CD4-positive, alpha-beta T cell treated with Interleukin-15 for 1 hour (primary cell): ENCODE measurements at regions not wholly inside any gene's neighbourhood (a gene's known extent, or its start where the extent isn't known, plus 50 kb on each side); places are given as distances from the start of the nearest gene placed in this dataset.

ENCODE experiments used
- DNase-seq: peaks from one replicate; pipeline ENCODE4 v3.0.0-alpha.2; 2020

DNA sequence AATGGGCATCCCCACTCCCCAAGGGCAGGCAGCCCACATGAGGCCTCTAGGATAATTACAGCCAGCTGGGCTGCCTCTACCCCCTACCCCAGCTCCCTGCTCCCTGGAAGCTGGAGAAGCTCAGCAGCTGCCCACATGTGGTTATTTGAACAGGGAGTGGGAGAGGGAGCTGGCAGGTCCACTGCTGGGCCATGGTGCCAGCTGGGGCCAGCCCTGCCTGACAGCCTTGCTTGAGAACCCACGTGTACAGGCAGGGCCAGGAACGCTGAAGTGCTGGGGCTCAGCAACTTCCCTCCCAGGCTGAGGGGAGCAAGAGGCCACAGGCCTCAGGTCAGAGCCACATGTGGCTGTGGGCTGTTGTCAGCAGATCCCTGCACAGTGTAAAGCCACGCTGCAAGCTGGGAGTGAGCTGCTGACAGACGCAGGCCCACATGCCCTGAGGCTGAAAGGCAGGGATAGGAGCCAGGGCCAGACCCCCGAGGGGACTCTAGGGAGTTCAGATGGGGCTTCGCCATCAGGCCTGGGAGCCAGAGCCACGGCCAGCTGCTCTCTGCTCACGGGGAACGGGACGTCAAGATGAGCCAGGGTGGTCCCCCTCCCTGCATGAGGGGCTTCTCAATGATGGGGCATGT lies 129.0 kb downstream of the SYF2 start:
- no peak for DNase-seq

DNA sequence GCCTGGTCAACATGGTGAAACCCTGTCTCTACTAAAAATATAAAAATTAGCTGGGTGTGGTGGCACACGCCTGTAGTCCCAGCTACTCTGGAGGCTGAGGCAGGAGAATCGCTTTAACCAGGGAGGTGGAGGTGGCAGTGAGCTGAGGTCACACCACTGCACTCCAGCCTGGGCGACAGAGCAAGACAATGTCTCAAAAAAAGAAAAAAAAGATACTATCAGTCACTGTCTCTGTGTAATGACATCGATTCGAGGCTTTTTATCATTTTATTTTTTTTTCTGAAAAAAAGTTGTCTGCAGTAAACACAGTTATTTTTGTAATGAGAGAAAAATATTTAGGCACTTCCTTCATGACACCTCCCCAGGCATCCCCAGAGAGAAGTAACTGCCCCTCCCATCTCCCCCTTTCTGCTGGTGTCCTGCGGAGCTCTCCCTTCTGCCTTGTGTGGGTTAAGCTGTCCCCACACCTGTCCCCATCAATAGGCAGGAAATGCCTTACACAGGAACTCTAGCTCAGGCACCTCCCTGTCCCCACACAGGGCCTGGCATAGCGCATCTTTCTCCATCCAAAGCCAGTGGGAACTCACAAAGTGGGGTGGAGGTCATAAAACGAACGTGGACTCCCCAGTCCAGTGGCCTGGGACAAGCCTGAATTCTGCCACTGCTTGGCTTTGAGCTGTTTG lies 132.0 kb downstream of the SYF2 start:
- DNase-seq, result no peak

DNA sequence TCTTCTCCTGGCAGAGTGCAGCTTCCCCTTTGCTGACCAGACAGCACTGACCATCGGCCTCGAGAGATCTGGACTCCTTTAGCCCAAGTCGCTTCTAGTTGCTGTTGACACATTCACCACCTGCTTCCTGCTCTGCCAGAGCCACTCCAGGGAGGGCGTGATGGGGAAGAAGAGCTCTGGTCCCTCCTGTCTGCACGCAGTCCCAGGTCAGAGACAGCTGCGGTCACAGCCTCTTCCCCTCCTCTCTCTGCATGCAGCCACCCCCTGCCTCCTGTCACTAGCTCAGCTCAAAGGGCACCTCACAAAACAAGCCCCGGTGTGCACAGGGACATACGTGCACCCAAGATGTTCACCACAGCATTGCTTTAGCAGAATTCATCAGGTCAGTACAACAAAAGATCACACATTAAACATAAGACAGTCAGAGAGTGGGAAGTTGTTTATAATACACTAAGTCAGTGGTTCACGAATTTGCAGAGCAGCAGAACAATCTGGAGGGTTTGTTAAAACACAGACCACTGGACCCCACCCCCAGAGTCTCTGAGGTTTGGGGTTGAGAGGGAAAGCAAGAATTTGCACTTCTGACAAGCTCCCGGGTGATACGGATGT lies 132.9 kb downstream of the SYF2 start:
- peak; percentile 43 for DNase-seq

DNA sequence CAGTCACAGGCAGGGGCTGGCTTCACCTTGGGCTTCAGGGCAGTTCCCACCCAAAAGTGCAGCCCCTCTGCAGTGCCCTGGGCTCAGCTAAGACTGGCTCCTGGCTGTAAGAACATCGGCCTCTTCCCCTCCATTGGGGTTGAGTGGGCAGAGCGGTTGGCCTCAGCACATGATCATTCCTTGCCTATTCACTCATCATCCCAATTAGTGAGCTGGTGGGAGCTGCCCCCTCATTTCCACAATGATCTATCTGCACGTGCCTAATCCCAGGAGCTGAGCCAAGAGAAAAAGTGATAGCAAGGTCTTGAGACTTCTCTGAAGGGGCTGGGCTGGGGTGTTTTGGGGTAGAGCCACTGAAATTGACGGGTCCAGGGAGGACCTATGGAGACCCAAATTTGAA lies 133.6 kb downstream of the SYF2 start:
- DNase-seq, result no peak

DNA sequence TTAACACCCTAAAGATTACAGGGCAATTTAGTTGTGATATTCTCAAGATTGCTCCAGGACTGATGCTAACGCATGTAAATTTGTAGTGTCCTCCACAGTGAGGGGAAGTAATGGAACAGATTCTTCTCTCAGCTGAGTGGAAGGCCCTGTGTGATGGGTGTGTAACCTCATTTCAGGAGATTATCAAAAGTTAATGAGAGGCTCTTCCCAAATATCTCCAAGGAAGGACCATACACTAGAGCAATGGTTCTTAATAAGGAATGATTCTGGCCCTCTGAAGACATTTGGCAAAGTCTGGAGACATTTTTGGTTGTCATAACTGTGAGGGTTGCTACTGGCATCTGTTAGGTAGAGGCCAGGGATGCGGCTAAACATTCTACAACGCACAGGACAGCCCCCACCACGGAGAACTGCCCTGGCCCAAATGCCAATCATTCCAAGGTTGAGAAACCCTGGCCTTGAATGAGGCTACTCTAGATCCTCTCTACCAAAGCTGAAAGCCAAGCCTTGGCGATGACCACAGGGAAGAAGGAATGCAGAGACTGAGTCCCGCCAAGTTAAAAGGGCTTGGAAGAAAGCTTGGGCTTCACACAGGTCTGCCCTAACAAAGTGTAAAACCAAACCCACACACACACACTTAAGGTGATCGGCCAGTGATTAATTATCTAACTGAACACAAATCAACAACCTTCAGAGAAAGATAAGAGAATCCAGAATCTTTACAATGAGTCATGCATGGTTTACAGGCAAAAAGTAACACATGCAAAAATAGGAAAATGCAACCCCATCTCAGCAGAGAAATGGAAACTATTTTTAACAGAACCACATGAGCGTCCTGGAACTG lies 135.8 kb downstream of the SYF2 start:
- DNase-seq, result no peak

DNA sequence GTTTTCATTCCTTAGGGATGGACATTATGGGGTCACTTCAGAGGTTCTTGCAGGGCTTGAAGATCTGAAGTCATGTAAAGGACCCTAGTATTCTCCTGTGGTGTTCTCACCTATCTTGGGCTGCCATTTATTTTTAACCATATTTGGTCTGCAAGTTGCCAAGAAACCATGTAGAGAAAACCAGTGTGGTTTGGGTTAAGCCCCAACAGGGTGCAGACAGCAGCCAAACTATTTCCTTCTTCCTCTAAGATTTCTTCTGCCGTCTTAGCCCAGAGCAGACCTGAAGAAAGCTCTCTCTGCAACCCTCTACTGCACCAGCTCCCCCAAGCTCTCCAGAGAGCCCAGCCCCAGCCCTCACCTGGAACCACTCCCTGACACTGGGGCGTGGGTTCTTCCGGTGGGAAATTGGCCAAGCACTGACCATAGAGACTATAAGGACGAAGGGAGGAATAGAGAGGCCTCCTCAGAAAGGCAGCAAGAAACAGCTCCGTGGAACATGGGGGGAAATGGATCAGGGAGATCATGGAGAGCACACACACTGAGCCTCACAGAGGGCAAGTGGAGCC lies 136.6 kb downstream of the SYF2 start:
- DNase-seq, result no peak

- DNase-seq, result no peak
Measured at GRCh38 chr1:25094995-25095394, 137.3 kb downstream of the SYF2 start.

- DNase-seq, result no peak
Measured at GRCh38 chr1:25094229-25094628, 138.1 kb downstream of the SYF2 start.

GRCh38 chr1:25091658-25092057 lies 140.6 kb downstream of the SYF2 start:
- no peak for DNase-seq

DNA sequence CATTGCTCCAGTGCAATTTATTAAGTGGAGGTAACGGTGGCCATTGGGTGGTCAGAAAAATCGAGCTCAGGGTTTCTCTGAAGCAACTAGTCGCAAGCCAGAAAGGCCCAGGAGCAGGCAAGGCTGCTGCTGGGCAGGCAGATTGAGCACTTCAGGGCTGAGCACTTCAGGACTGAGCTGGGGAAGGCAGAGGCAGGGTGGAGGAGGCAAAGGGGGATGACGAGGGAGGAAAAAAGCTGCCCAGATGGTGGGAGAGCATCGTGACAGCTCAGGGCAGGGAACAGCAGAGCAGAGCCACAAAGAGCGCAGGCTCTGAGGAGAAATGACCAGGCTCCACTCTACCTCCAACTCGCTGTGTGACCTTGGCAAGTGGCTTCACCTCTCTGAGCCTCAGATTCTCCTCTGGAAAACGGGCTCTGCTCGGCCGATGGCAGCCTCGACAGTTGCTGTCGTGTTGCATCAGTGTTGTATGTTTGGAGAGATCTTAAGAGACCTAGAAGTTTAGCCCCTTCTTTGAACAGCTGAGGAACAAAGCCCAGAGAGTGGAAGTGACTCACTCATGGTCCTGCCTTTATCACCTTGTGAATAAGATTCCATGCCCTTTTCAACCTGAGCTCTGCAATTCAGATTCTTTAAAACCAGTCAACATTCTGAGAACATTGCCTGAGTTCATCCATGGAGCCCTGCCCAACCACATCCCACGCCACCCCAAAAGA lies 141.4 kb downstream of the SYF2 start:
- DNase-seq, result no peak

DNA sequence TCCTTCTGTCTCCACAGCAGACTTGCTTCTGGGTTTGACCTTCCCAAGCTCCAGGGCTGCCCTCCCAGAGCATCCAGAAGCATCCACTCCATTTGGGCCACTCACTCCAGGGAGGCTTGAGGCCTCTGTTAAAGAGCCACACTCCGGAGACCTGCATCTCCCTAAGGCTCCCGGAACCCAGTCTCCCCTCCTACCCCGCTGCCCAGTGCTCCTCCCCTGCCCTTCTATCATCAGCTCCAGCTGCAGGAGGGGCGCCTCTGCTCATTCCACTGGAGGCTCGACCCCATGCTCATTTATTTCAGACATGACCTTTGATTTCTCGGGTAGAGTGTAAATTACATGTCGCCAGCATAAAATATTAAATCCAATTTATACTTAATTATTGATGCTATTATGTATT lies 142.5 kb downstream of the SYF2 start:
- DNase-seq, result no peak

DNA sequence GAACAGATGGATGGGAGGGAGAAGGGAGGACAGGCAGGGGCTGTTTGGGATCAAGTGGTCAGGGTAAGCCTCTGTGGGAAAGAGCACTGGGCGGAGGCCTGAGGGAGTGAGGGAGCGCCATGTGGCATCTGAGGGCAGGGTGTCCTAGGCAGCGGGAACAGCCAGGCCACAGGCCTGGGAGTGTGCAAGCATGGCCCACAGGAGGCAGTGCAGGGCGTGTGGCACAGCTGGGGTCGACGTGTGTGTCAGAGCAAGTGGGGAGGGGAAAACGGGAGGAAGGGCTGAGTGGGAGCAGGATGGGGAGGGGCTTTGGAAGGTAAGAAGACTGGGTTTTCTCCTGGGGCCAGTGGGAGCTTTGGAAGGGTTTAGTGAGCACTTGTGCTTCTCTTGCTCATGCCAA lies 143.4 kb downstream of the SYF2 start:
- no peak for DNase-seq

DNA sequence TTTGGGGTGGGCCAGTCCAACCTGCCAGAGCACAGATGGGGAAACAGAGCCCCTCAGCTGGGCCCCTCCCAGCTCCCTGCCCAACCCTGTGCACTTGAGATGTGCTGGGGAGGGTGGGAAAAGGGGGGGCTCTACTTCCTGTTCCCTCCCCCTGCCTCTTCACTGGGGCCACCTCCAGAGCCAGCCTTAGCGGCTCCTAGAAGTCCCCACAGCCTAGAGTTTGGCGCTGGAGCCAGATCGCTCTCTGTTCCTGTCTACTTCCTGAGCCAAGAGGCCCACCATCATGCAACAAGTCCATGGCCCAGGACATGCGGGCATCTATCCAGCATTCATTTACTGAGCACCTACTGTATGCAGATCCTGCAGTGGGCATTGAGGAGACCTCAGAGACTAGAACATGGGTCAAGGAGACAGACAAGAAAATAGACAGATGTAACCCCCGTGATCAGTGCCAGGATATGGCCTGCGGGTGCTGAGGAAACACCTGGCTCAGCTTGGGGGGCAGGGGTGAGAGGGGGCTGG lies 144.1 kb downstream of the SYF2 start:
- no peak for DNase-seq

GRCh38 chr1:25086518-25087079 lies 145.7 kb downstream of the SYF2 start:
- no peak for DNase-seq

DNA sequence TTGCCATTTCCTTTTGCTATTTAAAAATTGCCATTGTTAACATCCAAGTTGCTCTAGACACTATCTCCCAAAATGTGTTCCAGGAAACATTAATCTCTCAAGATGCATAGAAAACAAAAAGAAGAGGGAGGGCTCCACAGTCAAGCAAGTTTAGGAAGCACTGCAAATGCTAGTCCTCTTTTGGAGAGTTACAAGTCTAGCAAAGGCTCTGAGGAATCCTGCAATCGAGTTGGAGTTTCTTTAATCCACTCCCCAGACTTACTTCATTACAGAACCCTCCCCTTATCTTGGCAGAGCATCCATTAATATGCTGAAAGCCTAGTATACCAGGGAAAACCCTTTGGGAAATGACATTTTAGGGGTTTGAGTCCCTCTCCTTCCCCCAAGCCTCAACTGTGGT lies 147.9 kb downstream of the SYF2 start:
- no peak for DNase-seq

GRCh38 chr1:25083481-25084345 lies 148.6 kb downstream of the SYF2 start:
- DNase-seq, result no peak

GRCh38 chr1:25082995-25083394 lies 149.3 kb downstream of the SYF2 start:
- DNase-seq, result no peak

GRCh38 chr1:25082216-25082899 lies 149.9 kb downstream of the SYF2 start:
- DNase-seq, result no peak

DNA sequence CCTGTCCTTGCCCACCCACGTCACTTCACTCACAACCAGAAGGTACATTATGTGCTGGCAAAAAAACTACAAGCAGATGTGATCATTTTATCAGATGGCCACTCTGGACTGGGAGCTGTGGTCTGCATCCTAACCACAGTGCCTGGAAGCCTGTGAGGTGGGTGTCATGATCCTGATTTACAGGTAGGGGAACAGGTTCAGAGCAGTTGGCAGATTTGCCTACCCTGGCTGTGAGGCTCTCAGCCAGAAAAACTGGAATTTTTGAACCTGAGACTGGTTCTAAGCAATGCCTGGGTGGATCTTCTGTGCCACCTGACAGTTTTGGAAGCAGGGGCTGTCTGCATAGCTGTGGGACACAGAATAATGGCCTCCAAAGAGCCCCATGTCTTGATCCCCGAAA lies 150.8 kb downstream of the SYF2 start:
- DNase-seq, result no peak
